ENCODE measurements at regions not wholly inside any gene's neighbourhood (a gene's known extent, or its start where the extent isn't known, plus 50 kb on each side); places are given as distances from the start of the nearest gene placed in this dataset.

DNA sequence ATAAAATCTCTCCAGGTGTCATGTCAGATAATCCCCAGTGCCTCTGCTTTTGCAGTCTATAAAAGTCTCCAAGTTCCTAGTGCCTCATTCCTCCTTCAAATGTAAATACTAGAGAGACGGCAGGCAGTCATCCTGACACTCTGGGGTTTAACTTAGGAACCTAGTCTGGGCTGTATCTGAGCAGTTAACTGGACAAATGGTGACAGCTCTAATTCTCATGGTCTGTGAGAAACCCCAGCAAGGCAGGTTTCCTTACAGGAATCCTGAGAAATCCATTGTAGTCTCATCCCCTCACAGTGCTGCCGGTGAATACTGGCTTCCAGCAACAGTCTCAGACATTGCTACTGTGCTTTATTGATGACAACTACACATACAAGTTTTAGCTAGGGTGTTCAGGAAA lies 246.8 kb downstream of the SNCA start:
- no peaks in the 10 kb centered on the region for H3K9me1 ChIP-seq (ENCODE audit: control insufficient read depth, insufficient read depth, low read length)
- H3K4me2 ChIP-seq (ENCODE audit: insufficient read depth, low read length) = no peak overlapping the region
- no peaks in the 10 kb centered on the region for H3K79me2 ChIP-seq (ENCODE audit: control insufficient read depth, insufficient read depth, low read length)
- no TSS peak for BruUV-seq (replicated peaks)
- H4K20me1 ChIP-seq (replicated peaks; ENCODE audit: control insufficient read depth, insufficient read depth, low read length) = no peaks in the 10 kb centered on the region
- FAIRE-seq = no peak
- in situ Hi-C loops (cut with MboI) = no loop called here
- intact Hi-C loops (cut with micrococcal nuclease) = no loop called here
- no peak for DNase-seq (ENCODE audit: extremely low read depth in 1 of 4, low spot score in 3 of 4)
- CTCF ChIA-PET (ENCODE audit: low intra/inter-chr PET ratio) = interaction anchor here (0.6 kb wide), 1 partner anchor 106 kb away, joined by 3 read pairs; no protein-coding TSS in a partner anchor
- H3K36me3 ChIP-seq (ENCODE audit: control insufficient read depth, insufficient read depth, low read length) = no peaks in the 10 kb centered on the region
- ATAC-seq = no peak
- no peak overlapping the region for H2AFZ ChIP-seq (ENCODE audit: low read depth, low read length)
- no peak overlapping the region for H3K9ac ChIP-seq (ENCODE audit: insufficient read depth in 1 of 2, low read depth in 2 of 2, low read length in 2 of 2)
- POLR2A ChIA-PET = no interaction called here
- no peak overlapping the region for H3K27ac ChIP-seq (ENCODE audit: extremely low read depth, low read depth, low read length)
- no peak overlapping the region for H3K4me3 ChIP-seq
- H3K9me3 ChIP-seq (replicated peaks; ENCODE audit: control insufficient read depth, insufficient read depth, low read depth, low read length) = no peaks in the 10 kb centered on the region
- no peaks in the 10 kb centered on the region for H3K27me3 ChIP-seq (ENCODE audit: control insufficient read depth in 2 of 2, insufficient read depth in 2 of 2, low read length in 2 of 2)
- no peaks in the 10 kb centered on the region for H3K4me1 ChIP-seq (replicated peaks in 1 of 2; ENCODE audit: control insufficient read depth in 2 of 2, insufficient read depth in 2 of 2, low read length in 2 of 2)
- 10% methylated on average over 2 of the region's 2 CpGs for WGBS (ENCODE audit: insufficient coverage, low coverage, missing lambda C conversion rate)
- TF ChIP-seq, protein P1, sequence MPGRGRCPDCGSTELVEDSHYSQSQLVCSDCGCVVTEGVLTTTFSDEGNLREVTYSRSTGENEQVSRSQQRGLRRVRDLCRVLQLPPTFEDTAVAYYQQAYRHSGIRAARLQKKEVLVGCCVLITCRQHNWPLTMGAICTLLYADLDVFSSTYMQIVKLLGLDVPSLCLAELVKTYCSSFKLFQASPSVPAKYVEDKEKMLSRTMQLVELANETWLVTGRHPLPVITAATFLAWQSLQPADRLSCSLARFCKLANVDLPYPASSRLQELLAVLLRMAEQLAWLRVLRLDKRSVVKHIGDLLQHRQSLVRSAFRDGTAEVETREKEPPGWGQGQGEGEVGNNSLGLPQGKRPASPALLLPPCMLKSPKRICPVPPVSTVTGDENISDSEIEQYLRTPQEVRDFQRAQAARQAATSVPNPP (IDR thresholded peaks at IDR 0.05; ENCODE audit: borderline replicate concordance, insufficient read depth, insufficient read length) = no peak
- TF ChIP-seq, protein P2, sequence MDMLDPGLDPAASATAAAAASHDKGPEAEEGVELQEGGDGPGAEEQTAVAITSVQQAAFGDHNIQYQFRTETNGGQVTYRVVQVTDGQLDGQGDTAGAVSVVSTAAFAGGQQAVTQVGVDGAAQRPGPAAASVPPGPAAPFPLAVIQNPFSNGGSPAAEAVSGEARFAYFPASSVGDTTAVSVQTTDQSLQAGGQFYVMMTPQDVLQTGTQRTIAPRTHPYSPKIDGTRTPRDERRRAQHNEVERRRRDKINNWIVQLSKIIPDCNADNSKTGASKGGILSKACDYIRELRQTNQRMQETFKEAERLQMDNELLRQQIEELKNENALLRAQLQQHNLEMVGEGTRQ (CRISPR knock-in tag; IDR thresholded peaks at IDR 0.05) = no peak
- no peak for TF ChIP-seq FOXM1 (IDR thresholded peaks at IDR 0.05; ENCODE audit: low read depth)
- TF ChIP-seq FOXM1 (CRISPR knock-in tag; IDR thresholded peaks at IDR 0.05; ENCODE audit: low read depth) = no peak
- TF ChIP-seq DDX20 (tag; IDR thresholded peaks at IDR 0.05; ENCODE audit: low read depth) = no peak
- TF ChIP-seq, protein P3, sequence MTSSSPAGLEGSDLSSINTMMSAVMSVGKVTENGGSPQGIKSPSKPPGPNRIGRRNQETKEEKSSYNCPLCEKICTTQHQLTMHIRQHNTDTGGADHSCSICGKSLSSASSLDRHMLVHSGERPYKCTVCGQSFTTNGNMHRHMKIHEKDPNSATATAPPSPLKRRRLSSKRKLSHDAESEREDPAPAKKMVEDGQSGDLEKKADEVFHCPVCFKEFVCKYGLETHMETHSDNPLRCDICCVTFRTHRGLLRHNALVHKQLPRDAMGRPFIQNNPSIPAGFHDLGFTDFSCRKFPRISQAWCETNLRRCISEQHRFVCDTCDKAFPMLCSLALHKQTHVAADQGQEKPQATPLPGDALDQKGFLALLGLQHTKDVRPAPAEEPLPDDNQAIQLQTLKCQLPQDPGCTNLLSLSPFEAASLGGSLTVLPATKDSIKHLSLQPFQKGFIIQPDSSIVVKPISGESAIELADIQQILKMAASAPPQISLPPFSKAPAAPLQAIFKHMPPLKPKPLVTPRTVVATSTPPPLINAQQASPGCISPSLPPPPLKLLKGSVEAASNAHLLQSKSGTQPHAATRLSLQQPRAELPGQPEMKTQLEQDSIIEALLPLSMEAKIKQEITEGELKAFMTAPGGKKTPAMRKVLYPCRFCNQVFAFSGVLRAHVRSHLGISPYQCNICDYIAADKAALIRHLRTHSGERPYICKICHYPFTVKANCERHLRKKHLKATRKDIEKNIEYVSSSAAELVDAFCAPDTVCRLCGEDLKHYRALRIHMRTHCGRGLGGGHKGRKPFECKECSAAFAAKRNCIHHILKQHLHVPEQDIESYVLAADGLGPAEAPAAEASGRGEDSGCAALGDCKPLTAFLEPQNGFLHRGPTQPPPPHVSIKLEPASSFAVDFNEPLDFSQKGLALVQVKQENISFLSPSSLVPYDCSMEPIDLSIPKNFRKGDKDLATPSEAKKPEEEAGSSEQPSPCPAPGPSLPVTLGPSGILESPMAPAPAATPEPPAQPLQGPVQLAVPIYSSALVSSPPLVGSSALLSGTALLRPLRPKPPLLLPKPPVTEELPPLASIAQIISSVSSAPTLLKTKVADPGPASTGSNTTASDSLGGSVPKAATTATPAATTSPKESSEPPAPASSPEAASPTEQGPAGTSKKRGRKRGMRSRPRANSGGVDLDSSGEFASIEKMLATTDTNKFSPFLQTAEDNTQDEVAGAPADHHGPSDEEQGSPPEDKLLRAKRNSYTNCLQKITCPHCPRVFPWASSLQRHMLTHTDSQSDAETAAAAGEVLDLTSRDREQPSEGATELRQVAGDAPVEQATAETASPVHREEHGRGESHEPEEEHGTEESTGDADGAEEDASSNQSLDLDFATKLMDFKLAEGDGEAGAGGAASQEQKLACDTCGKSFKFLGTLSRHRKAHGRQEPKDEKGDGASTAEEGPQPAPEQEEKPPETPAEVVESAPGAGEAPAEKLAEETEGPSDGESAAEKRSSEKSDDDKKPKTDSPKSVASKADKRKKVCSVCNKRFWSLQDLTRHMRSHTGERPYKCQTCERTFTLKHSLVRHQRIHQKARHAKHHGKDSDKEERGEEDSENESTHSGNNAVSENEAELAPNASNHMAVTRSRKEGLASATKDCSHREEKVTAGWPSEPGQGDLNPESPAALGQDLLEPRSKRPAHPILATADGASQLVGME (CRISPR knock-in tag; IDR thresholded peaks at IDR 0.05) = no peak
- TF ChIP-seq, protein P4, sequence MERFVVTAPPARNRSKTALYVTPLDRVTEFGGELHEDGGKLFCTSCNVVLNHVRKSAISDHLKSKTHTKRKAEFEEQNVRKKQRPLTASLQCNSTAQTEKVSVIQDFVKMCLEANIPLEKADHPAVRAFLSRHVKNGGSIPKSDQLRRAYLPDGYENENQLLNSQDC (CRISPR knock-in tag; IDR thresholded peaks at IDR 0.05) = no peak
- TF ChIP-seq TCFL5 (CRISPR knock-in tag; conservative IDR thresholded peaks at IDR 0.05) = no peak
- TF ChIP-seq, protein P5, sequence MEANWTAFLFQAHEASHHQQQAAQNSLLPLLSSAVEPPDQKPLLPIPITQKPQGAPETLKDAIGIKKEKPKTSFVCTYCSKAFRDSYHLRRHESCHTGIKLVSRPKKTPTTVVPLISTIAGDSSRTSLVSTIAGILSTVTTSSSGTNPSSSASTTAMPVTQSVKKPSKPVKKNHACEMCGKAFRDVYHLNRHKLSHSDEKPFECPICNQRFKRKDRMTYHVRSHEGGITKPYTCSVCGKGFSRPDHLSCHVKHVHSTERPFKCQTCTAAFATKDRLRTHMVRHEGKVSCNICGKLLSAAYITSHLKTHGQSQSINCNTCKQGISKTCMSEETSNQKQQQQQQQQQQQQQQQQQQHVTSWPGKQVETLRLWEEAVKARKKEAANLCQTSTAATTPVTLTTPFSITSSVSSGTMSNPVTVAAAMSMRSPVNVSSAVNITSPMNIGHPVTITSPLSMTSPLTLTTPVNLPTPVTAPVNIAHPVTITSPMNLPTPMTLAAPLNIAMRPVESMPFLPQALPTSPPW (CRISPR knock-in tag; IDR thresholded peaks at IDR 0.05) = no peak
- TF ChIP-seq PTRF (tag; IDR thresholded peaks at IDR 0.05) = no peak
- TF ChIP-seq, protein P6, sequence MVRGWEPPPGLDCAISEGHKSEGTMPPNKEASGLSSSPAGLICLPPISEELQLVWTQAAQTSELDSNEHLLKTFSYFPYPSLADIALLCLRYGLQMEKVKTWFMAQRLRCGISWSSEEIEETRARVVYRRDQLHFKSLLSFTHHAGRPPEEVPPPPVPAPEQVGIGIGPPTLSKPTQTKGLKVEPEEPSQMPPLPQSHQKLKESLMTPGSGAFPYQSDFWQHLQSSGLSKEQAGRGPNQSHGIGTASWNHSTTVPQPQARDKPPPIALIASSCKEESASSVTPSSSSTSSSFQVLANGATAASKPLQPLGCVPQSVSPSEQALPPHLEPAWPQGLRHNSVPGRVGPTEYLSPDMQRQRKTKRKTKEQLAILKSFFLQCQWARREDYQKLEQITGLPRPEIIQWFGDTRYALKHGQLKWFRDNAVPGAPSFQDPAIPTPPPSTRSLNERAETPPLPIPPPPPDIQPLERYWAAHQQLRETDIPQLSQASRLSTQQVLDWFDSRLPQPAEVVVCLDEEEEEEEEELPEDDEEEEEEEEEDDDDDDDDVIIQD (CRISPR knock-in tag; IDR thresholded peaks at IDR 0.05) = no peak
